ENCODE measurements at regions not wholly inside any gene's neighbourhood (a gene's known extent, or its start where the extent isn't known, plus 50 kb on each side); places are given as distances from the start of the nearest gene placed in this dataset.
"Not testable (repeated sequence)": the region's sequence is repeated elsewhere in the genome, so short reads cannot be mapped to it uniquely, and the experiment has no call there.

- no peak for FAIRE-seq
These were observed 52.8 kb upstream of the IL1RAPL2 start for GRCh38 chrX:104513162-104513561.

- FAIRE-seq = no peak
These were observed 55.2 kb upstream of the IL1RAPL2 start for GRCh38 chrX:104510801-104511200.

- no peak for FAIRE-seq
These were observed 63.5 kb upstream of the IL1RAPL2 start for GRCh38 chrX:104502460-104502859.

GRCh38 chrX:104488811-104489210, 77.2 kb upstream of the IL1RAPL2 start:
- no peak for FAIRE-seq

GRCh38 chrX:104486691-104487090, 79.3 kb upstream of the IL1RAPL2 start:
- FAIRE-seq = no peak

GRCh38 chrX:104482757-104483156, 83.2 kb upstream of the IL1RAPL2 start:
- peak; percentile 12 for FAIRE-seq

DNA sequence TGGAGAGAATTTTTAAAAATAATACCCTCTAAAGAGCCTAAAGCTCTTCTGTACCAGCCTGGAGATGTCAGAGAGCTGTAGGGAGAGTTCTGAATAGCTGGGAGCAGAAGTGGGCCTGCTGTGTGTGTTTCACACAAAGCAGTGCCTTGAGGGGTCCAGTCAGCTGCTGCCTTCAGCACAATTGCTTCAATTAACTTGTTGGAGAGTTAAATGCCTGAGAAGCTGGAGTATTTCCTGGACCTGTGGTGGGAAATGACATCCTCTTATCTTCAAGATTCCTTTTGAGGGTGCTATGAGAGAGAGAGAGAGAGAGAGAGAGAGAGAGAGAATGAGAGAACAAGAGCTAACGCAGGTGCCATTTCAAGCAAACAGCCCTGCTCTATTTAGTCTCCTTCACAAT, 96.2 kb upstream of the IL1RAPL2 start:
- no peak for FAIRE-seq

- FAIRE-seq = no peak
These were observed 106.2 kb upstream of the IL1RAPL2 start for GRCh38 chrX:104459796-104460195.

DNA sequence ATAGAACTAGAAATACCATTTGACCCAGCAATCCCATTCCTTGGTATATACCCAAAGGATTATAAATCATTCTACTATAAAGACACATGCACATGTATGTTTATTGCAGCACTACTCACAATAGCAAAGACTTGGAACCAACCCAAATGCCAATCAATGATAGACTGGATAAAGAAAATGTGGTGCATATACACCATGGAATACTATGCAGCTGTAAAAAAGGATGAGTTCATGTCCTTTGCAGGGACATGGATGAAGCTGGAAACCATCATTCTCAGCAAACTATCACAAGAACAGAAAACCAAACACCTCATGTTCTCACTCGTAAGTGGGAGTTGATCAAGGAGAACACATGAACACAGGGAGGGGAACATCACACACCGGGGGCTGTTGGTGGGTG, 108.9 kb upstream of the IL1RAPL2 start:
- FAIRE-seq = not testable (repeated sequence)

GRCh38 chrX:104450316-104450715, 115.7 kb upstream of the IL1RAPL2 start:
- no peak for FAIRE-seq

DNA sequence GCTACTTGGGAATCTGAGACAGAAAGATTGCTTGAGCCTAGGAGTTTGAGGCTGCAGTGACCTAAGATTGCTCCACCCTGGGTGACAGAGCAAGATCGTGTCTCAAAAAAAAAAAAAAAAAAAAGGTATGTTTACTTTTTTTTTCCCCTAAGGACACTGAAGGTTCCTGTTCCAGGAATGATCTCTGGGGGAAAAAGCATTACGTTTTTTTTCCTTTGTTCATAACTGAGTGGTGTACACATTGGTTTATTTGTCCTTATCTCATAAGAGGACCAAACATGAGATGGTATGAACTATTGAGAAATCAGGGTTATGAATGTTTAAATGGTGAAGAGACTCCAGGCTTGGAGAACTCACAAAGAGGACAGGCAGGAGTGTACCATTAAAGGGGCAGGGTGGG, 120.4 kb upstream of the IL1RAPL2 start:
- FAIRE-seq = no peak

DNA sequence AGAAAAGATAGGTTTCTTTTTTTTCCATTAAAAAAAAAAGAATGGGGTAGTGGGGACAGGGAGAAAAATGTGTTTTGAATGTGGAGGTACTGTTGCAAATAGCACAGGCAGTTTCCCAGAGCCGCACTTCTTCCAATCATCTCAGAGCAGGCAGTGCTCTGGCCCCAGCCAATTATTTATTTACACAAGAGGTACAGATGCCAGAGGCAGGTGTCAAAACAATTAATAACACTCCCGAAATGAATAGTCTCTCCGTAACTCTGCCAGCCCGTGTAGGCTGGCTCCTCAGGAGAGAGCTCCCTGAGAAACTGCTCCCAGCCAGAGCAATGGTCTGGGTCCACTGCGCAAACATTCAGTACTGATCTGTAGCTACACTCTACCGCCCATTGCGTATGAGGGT, 130.8 kb upstream of the IL1RAPL2 start:
- FAIRE-seq = no peak

DNA sequence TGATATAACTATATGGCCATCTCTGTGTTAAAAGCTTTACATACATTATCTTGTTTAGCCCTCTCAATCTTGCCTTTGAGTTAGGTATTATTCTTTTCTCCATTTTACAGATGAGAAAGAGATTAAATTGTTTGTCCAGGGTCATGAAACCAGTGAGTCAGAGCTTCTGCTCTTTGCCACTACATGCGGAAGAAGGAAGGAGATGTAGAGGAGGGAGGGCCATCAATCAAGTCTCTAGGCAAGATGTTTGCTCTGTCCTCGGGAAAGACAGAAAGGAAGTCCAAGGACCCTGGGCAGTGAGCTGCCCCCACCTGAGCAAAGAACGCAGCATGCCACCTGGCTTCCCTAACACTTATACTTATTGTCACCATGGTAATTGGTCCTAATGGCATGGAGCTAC, 133.7 kb upstream of the IL1RAPL2 start:
- no peak for FAIRE-seq

DNA sequence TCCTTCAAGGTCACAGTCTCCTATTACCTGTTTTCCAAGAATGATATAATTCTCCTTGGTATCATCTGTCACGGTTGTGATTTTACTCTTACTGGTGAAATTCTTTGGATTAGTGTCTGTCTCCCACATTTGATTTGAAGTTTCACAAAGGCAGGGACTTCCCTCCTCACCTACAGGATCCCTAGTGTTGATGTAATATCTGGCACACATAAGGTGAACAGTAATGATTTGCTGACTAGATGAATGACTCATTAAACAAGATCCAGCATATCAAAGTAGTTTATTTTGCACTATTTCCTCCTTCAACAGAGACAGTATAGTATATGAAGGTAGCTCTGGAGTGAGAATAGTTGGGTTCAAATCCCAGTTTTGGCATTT, 135.3 kb upstream of the IL1RAPL2 start:
- no peak for FAIRE-seq

DNA sequence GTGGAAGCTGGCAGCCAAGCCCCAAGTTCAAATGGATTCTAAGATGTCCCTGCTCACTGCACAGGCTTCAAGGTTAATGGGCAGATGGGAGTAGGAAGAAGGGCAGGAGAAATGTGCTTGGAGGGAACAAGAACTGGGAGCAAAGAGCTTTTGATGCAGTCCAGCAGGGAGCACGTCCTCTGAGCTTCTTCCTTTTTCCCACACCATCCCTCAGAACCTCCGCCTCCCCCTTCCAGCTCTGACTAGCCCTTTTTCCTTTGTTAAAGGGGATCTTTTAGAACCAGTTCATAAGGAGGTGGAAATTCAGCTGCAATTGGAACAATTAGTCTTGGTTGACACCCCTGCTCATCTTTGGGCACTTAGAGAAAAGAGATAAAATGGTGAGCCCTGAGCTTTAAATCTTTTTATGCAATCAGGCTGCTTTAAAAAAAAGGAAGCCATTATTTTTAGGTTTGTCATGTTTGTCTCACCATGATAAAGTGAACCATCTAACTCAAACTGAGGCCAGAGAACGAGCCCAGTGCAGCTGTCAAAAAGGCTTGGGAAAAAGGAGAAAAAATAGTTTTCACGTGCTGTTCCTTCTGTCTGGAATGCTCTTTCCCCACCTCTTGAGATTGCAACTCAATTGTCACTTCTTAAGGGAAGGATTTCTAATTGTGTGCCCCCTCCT, 135.8 kb upstream of the IL1RAPL2 start:
- no peak for FAIRE-seq

- no peak for FAIRE-seq
These were observed 137.8 kb upstream of the IL1RAPL2 start for GRCh38 chrX:104428231-104428630.

GRCh38 chrX:104427693-104428092, 138.3 kb upstream of the IL1RAPL2 start:
- no peak for FAIRE-seq

- FAIRE-seq = no peak
These were observed 138.9 kb upstream of the IL1RAPL2 start for GRCh38 chrX:104427073-104427472.

DNA sequence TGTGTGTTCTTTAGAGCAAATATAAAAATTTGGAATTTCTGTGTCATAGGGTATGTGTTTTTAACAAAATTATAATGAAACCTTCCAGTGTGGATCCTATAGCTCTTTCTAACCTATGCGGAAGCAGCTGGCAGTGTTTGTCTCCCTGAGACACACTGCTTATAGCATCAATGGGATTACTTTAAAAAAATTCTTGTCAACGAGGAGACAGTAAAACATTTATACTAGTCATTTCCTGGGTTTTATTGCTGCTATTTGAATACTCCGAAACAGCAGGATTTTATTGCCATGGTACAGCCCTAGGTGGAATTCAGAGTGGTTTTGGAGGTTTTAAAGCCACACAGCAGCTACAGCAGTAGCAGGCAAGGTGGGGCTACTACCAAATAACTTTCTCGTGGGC, 145.1 kb upstream of the IL1RAPL2 start:
- no peak for FAIRE-seq

GRCh38 chrX:104419926-104420325, 146.1 kb upstream of the IL1RAPL2 start:
- FAIRE-seq = no peak

GRCh38 chrX:104419211-104419610, 146.8 kb upstream of the IL1RAPL2 start:
- no peak for FAIRE-seq

- no peak for FAIRE-seq
These were observed 154.2 kb upstream of the IL1RAPL2 start for GRCh38 chrX:104411800-104412199.

GRCh38 chrX:104400387-104400786, 145.7 kb upstream of the ESX1 start:
- no peak for FAIRE-seq

- FAIRE-seq = no peak
These were observed 137.6 kb upstream of the ESX1 start for GRCh38 chrX:104392350-104392749.

GRCh38 chrX:104391906-104392305, 137.2 kb upstream of the ESX1 start:
- no peak for FAIRE-seq
